Lower leg skin (tissue), 3 donors: ENCODE measurements at regions not wholly inside any gene's neighbourhood (a gene's known extent, or its start where the extent isn't known, plus 50 kb on each side); places are given as distances from the start of the nearest gene placed in this dataset.

Source experiments
- POLR2A ChIP-seq, 2 donors: fragments of 450-650 bp; IDR thresholded peaks; one replicate each; pipeline ENCODE4 v1.6.1; 2016 to 2017; ENCODE audit warnings: antibody characterized with exemption in 2 of 2, mild to moderate bottlenecking in 1 of 2, moderate library complexity in 1 of 2
- TF ChIP-seq, protein P1 (sequence below), 3 donors: fragments of 450-650 bp; IDR thresholded peaks; one replicate each; pipeline ENCODE4 v1.5.1; 2016; ENCODE audit warnings: antibody characterized with exemption in 3 of 3, mild to moderate bottlenecking in 3 of 3, moderate library complexity in 2 of 3

DNA sequence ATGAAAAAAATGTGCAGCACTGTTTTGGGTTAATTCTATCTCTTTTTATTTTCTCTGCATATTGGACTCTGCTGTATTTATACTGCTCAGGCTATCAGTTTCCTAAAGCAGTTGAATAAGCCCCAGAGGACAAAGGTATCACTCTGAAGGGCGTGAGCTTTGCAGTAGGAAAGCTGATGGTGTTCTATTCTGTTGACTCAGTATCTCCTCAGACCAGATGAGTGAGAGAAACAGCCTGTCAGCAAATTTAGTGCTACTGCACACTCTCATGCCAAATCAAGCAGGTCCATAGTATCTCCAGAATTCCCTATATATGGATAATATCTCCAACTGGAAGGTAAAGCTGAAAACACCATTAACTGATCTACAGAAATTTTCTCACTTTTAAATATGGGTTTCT, 132.3 kb upstream of the UGT8 start:
- TF ChIP-seq, protein P1, sequence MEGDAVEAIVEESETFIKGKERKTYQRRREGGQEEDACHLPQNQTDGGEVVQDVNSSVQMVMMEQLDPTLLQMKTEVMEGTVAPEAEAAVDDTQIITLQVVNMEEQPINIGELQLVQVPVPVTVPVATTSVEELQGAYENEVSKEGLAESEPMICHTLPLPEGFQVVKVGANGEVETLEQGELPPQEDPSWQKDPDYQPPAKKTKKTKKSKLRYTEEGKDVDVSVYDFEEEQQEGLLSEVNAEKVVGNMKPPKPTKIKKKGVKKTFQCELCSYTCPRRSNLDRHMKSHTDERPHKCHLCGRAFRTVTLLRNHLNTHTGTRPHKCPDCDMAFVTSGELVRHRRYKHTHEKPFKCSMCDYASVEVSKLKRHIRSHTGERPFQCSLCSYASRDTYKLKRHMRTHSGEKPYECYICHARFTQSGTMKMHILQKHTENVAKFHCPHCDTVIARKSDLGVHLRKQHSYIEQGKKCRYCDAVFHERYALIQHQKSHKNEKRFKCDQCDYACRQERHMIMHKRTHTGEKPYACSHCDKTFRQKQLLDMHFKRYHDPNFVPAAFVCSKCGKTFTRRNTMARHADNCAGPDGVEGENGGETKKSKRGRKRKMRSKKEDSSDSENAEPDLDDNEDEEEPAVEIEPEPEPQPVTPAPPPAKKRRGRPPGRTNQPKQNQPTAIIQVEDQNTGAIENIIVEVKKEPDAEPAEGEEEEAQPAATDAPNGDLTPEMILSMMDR (IDR thresholded peaks at IDR 0.05) = no peak
- TF ChIP-seq POLR2A (IDR thresholded peaks at IDR 0.05) = no peak
